HG03439 (cell line): ENCODE measurements at regions not wholly inside any gene's neighbourhood (a gene's known extent, or its start where the extent isn't known, plus 50 kb on each side); places are given as distances from the start of the nearest gene placed in this dataset.

ENCODE experiments used
- ATAC-seq: cut with Tn5 transposase; IDR thresholded peaks from one replicate; pipeline ENCODE4 v1.9.1; 2021; ENCODE audit warnings: mild to moderate bottlenecking, moderate library complexity; ENCODE audit not compliant: unreplicated experiment

GRCh38 chr17:33352526-33352925, 59.4 kb upstream of the ASIC2 start:
- ATAC-seq = no peak

- ATAC-seq = no peak
Observed at GRCh38 chr17:33356266-33356665, 63.2 kb upstream of the ASIC2 start.

- ATAC-seq = no peak
Observed at GRCh38 chr17:33363475-33363874, 70.4 kb upstream of the ASIC2 start.

- ATAC-seq = no peak
Observed at GRCh38 chr17:33366960-33367359, 73.9 kb upstream of the ASIC2 start.

- ATAC-seq = no peak
Observed at GRCh38 chr17:33369149-33369548, 76.1 kb upstream of the ASIC2 start.

GRCh38 chr17:33369876-33370275, 76.8 kb upstream of the ASIC2 start:
- ATAC-seq = no peak

GRCh38 chr17:33370401-33370800, 77.3 kb upstream of the ASIC2 start:
- ATAC-seq = no peak

GRCh38 chr17:33371377-33371776, 78.3 kb upstream of the ASIC2 start:
- ATAC-seq = no peak

- ATAC-seq = no peak
Observed at GRCh38 chr17:33373273-33373672, 80.2 kb upstream of the ASIC2 start.

- ATAC-seq = no peak
Observed at GRCh38 chr17:33375103-33375502, 82.0 kb upstream of the ASIC2 start.

- ATAC-seq = no peak
Observed at GRCh38 chr17:33375783-33376182, 82.7 kb upstream of the ASIC2 start.

- no peak for ATAC-seq
Observed at GRCh38 chr17:33377837-33378595, 84.9 kb upstream of the ASIC2 start.

GRCh38 chr17:33381201-33381600, 88.1 kb upstream of the ASIC2 start:
- ATAC-seq = no peak

- ATAC-seq = no peak
Observed at GRCh38 chr17:33383488-33384023, 90.5 kb upstream of the ASIC2 start.

GRCh38 chr17:33385133-33385532, 92.0 kb upstream of the ASIC2 start:
- ATAC-seq = no peak

GRCh38 chr17:33385713-33386112, 92.6 kb upstream of the ASIC2 start:
- ATAC-seq = no peak

- no peak for ATAC-seq
Observed at GRCh38 chr17:33387406-33387805, 94.3 kb upstream of the ASIC2 start.

GRCh38 chr17:33389504-33390135, 96.5 kb upstream of the ASIC2 start:
- ATAC-seq = no peak

GRCh38 chr17:33390479-33391176, 97.5 kb upstream of the ASIC2 start:
- no peak for ATAC-seq

GRCh38 chr17:33396818-33397217, 103.7 kb upstream of the ASIC2 start:
- ATAC-seq = no peak

- no peak for ATAC-seq
Observed at GRCh38 chr17:33398386-33398785, 105.3 kb upstream of the ASIC2 start.

- no peak for ATAC-seq
Observed at GRCh38 chr17:33401249-33401648, 108.2 kb upstream of the ASIC2 start.
